GM18508 (cell line): ENCODE measurements at regions not wholly inside any gene's neighbourhood (a gene's known extent, or its start where the extent isn't known, plus 50 kb on each side); places are given as distances from the start of the nearest gene placed in this dataset.

Experiments used
- ATAC-seq: cut with Tn5 transposase; IDR thresholded peaks from one replicate; pipeline ENCODE4 v1.9.1; 2021; ENCODE audit warnings: moderate number of reproducible peaks; ENCODE audit not compliant: insufficient read depth, unreplicated experiment

DNA sequence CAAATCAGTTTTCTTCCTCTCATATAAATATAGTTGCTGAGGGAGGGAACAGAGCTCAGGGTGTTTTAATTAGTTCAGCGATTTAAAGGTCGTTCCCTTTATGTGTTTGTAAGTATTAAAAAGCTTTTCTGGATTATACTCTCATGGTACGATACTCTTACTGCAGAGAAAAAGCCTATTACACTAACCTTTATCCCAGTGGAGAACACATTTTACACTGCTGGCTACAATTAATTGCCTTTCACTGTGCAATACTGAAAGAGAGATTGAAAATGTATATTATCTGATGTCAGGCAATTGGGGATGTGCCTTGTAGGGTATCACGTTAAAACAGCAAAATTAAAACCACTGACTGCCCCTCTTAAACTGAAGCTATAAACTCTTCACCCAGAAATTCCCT is 526.9 kb upstream of the SGCG start:
- no peak for ATAC-seq

DNA sequence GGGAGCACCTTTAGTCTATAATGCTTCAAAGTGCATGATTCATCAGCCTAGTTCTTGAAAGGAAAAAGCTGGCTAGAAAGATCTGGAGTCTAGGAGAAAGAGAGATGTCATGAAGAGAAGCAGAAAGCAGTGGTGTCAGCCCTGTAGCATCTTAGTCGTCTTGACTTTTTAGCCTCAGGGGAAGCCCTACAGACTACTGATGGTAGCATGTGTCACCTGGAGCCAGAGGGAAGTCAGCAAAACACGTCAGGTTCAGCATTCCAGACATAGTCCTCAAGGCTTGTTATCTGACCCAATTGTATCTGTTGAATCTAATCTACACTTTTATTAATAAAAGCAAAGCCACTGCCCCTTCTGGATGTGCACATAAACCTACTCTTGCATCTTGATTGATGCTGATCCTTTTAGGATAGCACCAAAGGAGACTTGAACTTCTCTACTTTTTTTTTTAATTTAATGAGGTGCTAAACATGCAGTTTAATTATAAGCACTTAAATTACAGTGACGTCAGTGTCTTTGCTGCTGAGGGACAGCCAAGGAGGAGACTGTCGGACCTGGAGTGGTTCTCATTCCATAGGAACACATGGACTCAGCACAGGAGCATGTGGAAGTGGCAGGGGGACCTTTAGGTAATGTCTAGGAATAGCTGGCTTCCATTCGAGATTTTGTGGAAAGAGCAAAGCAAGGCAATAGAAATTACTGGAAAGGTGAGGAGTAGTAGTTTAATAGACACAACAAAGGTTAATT is 525.5 kb upstream of the SGCG start:
- ATAC-seq = no peak

DNA sequence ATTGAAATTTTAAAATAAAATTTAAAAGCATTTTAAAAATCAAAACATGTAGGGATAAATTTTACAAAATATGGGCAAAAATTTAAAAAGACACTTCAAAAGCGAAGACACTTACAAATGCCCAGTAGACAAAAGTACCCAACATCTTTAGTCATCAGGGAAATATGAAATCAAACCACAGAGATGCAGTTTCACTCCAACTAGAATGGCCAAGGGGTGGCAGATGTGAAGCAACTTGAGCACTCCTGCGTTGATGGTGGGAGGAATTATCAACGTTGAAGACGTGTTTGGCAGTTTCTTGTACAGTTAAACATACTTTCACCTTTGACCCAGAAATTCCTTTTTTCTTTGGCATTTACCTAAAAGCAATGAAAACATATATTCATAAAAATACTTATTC is 518.0 kb upstream of the SGCG start:
- ATAC-seq = no peak

DNA sequence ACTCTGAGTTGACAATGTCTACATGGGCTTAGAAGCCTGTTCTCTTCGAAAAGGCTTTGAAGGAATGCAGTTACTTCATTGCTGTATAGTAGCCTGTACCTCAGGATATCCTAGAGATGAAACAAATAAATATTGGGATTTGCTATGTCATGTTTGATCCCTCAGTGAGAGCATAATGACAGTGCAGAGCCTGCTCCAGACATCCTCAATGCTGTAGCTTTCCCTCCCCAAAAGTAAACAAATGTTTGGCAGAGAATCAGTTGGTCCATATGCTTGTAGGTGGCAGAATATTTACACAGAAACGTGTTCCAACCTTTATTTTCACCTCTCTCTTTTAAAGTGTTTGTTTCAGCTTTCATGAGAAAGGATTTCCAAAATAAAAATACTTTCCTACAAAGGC is 515.3 kb upstream of the SGCG start:
- ATAC-seq = no peak

DNA sequence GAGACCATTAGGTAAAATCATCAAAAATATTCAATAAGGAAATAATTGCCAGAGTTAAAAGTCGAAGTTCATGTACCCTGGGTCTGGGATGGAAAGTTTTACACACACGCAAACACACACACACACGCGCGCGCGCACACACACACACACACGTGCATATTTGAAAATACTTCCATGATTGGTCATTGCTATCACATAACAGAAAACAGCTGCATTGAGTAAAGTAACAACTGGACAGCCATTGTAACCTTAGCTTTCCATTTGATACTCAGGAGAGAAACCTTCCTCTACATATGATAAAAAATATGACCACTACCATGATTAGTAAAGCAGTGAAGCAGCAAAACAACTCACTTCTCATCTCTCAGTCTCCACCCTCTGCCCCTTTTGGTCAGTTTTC is 490.0 kb upstream of the SGCG start:
- ATAC-seq = no peak

DNA sequence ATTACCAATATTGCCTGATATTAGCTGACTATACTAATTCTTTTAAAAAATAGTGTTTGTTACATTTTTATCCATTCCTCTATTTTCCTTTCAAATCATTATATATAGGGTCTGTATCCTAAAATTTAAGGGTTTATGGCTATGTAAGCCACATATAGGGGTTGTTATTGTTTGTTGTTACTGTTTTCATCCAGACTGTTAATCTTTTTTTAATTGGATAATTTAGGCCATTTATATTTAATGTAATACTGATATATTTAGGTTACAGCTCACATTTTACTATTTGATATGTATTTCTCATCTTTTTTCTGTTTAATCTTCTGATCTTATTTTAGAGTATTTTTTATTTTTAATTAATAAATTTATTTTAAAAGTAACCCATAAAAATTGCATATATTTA is 487.1 kb upstream of the SGCG start:
- ATAC-seq = no peak

DNA sequence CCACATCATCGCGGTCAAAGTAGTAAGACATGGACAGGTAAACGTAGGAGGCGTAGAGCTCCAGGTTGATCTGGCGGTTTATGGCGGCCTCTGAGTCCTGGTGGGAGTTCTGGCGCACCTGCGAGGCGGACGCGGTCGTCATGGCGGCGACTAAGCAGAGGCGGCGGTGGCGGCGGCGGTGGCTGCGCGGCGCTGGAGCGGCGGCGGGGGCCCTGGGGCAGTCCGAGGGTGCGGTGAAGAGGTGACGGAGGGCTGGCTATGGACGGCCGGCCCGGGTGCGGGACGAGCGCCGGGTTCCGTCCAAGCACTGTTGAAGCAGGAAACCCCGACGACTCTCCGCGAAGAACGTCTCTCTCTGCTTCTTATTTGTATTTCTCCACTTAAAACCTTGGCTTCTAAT is 484.3 kb upstream of the SGCG start:
- ATAC-seq = no peak

DNA sequence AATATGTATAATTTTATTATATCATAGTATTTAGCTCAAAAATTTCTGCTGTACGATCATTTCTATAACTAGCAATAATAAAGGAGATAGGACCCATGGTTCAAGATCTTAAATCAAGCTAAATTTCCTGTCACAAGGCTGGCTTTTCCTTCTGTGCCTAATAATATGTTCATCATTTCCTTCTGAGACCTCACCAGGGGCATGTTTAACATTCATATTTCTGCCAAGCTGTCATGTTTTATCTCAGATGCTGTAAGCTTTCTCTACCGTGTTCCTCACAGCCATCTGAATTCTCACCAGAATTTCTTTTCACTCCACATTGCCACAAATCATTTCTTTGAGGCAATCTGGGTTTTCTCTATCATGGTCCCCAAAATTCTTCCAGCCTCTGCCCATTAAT is 482.3 kb upstream of the SGCG start:
- ATAC-seq = no peak

DNA sequence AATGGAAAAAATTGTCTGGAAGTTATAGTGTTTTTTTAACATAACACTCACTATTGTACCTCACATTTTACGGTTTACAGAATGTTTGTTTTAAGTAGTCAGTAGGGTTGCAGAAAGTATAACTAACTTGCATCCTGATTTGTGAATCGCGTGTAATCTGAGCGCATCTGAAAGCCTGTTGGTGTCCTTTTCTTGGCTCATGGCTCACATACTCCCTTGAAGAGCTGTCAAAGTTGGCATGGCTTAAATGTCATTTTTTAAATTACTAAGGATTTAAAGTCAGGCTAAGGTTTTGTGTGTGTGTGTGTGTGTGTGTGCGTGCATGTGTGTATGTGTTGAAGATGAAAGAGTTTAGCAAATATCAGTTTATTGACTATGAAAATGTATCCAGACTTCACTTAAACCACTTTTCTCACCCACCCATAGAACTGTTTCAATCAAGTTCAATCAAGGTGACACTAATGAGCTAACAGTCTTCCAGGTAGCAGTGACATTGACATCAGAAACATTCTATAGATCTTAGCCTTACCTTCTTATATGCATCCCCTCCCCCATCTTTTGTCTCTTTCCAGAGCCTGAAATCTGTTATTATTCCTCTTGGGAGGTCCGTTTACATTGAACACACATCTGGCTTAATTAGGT is 480.4 kb upstream of the SGCG start:
- no peak for ATAC-seq

DNA sequence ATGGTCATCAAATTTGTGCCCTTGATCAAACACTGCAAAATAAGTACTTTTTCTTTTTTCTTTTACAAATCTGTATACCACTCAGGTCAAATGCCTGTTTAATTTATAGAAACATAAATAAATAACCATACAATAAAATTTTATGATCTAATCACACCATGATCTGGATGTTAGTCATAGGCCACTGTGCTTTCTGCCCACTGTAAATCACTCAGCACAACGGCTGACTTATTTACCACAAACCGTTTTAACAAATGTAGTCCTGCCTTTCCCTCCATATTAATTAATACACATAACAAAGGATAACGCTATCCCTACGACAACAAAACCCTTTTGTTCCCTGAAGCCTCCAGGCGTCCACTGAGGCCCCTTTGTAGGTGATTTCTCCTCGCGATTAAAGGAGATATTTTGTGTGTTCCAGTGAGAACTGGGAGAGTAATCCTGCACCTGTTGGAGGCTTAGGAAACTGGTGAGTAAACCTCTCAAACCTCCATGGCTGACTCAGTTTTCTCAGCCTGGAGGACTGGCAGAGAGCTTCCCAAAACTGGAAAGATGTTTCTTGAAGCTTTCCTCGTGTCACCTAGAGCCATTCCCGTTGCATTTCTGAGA is 477.1 kb upstream of the SGCG start:
- no peak for ATAC-seq

DNA sequence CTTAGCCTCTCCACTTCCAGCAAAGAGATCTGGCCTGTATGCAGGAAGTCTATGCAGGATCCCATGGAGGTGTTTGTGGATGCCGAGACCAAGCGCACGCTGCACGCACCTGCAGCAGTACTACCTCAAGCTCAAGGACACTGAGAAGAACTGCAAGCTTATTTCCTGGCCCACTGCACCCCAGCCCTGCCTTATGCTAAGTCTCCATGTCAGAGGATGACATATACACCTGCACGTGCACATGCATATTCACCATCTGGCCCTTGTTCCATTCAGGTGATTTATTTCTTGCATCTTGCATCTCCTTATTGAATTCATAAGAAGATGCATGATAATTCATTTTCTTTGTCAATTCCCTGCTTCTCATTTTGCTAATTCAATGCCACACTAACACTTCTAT is 472.8 kb upstream of the SGCG start:
- ATAC-seq = no peak

DNA sequence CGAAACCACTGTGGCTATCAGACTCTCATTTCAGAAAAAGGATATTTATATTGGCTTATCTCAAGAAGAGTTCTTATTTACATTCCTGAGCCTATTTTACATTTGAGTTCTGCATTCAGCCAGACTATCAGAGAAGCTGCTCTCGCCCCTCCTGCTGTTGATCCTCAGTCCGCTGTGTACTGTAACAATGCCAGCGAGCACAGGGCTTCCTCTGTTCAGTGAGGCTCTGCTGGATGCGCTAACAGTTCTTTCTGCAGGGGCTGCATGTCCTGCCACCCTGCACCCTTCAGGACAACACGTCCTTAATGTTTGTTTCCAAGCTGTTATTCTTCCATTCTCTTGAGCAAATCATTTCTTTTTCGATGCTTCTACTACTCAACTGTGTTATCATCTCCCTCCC is 463.7 kb upstream of the SGCG start:
- ATAC-seq = no peak

DNA sequence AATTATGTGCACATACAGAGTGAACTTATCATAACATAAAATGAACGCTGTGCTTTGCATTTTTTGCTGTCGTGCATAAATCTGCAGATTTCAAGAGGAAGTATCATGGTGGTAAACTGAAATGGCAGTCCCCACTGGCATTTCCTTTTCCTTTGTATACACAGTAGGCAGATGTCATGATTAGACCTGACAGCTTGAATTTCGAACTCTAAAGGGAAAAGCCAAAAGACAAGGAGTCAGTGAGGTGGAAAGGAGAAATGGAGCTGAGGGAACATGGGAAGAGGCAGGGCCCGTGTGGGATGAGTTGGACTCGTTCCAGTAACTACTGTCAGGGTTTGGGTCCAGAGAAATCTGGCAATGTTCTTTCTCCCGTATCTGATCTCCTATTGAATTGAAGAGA is 454.1 kb upstream of the SGCG start:
- ATAC-seq = no peak

DNA sequence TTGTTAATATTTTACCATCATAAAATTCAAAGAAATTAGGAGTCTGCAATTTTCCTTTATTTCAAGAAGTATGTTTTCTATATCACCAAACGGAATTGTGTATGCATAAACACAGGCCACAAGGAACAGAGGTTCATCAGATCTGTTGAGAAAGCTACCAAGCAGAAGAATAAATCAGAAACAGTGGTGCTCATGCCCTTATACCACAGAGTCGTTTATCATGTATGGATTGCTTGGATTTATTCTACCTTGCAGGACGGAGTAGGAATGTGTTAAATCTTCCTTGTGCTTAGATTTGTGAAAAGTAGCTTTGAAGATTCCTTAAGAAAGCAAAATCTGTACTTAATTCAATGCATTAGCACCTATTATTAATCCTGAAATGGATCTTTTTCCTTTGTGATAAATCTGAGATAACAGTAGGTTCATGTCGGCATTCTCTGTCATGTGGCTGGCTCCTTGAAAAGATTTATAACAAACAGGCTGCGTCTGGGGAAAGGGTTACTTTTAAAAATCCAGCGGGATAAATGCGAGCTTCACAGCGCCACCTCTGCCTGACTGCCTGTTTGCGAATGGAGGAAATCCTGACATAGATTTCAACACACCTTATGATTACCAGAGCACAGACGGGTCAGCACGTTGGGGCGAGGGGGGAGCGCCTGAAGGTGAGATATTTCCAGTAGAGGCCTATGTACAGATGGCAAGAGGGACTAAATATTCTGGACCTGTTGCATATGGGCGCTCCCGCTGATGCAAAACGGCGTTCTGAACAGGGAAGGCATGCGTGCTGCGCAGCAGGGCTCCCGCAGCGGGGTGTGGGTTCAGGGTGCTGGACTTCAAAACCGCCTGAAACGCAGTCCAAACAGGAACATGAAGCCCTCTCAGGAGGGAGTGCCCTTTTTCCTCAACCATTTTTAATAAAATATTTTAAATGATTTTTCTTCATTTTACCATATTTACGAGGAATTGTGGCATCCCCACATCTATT is 445.5 kb upstream of the SGCG start:
- no peak for ATAC-seq

DNA sequence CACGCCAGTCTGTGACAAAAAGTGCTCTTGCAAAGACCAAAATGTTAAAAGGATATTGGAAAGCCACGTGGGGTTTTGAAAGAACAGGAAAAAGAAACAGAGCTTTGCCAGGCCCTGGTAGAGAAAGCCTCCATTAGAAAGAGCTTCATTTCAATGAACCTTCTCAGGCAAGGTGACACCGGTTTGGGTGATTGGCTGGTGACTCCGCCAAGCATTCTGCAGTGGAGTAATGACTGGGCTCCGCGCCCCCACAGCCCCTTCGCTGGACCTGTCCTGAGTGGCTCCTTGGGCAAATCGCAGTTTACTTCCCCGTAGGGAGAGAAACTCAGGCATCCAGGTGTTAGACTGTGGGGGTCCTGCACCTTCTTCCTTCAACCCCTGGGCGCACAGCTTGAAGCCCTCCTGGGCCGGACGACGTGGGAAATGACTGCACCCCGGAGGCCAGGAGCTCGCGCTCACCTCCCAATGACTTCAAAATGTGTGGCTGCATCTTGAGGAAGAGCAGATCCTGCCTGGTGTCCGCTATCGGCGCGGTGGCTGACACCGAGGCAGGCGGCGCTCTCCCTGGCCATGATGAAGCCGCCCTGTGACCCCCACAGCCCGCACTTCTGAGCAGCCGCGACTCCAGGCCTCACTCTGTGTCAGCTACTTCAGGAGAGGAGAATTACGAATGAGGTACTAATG is 444.6 kb upstream of the SGCG start:
- no peak for ATAC-seq

DNA sequence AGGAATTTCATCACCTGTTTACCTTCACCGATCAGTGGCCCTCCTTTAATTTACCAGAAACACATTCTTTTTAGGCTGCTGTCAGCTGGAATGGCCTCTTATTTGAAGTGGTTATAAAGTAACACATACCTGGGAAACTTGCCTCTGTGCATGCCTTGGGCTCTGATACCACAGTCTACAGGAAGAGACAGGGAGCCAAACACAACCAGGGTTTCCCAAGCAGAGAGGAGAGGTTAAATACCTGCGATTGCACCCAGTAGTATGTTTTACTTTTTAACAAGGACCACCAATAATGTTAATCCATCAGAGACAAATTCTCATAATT is 444.0 kb upstream of the SGCG start:
- ATAC-seq = no peak

DNA sequence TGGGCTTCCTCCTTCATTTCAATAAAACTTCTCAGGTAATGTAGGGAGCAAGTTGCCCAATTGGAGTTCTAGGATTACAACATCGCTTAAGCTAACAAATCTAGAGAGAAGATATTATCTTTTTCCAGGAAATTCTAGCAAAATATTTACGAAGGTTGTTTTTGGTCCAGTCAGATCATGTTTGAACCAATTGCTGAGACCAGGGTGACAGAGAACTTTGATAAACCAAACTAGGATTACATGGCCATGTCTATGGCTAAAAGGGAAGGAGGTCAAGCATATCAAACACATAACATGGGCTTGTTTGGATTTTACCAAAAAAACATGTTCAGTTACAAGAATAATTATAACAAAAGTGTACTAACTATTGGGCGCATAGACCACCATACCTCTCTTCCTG is 442.4 kb upstream of the SGCG start:
- no peak for ATAC-seq

DNA sequence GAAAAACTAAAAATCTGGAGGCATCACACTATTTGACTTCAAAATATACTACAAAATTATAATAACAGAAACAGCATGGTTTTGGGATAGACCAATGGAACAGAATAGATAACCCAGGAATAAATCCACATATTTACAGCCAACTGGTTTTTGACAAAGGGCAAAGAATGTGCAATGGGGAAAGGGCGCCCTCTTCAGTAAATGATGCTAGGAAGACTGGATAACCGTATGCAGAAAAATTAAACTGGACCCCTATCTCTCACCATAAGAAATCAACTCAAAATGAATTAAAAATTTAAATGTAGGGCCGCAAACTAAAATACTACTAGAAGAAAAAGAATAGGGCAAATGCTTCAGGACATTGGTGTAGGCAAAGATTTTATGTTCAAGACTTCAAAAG is 440.5 kb upstream of the SGCG start:
- ATAC-seq = no peak

DNA sequence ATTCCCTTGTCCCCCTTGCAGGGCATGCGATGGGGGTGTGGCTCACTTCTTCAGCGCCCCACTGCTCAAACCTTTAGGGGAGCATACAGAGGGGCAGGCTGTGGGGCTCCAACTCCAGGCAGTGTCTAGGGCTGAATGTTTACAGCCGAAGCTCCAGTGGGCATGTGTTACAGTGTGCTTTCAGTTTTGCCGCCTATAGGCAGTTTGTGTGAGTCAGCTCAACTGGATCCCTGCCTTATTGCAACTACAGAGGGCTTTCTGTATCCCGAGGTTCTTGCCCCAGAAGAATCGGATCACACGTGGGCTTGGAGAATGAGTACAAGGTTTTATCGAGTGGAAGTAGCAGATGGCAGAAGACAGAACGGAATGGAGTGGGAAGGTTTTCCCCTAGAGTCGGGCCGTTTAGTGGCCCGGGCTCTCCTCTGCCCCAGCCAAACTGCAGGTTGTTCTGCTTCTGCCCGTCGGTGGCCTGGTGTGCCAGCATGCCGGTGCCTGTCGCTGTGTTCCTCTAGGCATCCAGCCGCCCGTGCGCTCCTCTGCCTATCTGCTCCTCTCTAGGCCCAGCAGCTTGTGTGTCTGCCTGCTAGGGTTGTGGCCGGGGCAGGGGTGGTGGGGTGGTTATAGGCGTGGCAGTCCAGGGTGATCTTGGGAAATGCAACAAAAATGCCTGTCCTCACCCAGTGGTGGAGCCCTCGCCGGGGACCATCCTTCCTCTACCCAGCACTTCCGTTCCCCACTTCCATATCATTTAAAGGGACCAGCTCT is 435.9 kb upstream of the SGCG start:
- ATAC-seq = no peak
